Cardiac muscle cell (in vitro differentiated cells and primary cell): ENCODE measurements at regions not wholly inside any gene's neighbourhood (a gene's known extent, or its start where the extent isn't known, plus 50 kb on each side); places are given as distances from the start of the nearest gene placed in this dataset.
A peak's percentile ranks its signal among the peaks of the same experiment; 100 is the strongest.

Experiments used
- DNase-seq, 2 donors: peaks; one replicate each; pipeline versions ENCODE4 v3.0.0 to v3.0.0-alpha.2; 2010 to 2017; ENCODE audit warnings: low read depth in 1 of 2, low spot score in 1 of 2
- H3K27ac ChIP-seq: fragments of 200-600 bp; sonication (generic); 2 replicates; pipeline ENCODE4 v1.5.1; 2016
- H3K27me3 ChIP-seq: fragments of 200-600 bp; sonication (generic); 2 replicates; pipeline ENCODE4 v1.6.0; 2016; ENCODE audit warnings: control low read depth
- H3K36me3 ChIP-seq: fragments of 200-600 bp; sonication (generic); 2 replicates; pipeline ENCODE4 v1.5.1; 2016; ENCODE audit warnings: control low read depth
- H3K4me1 ChIP-seq: fragments of 200-600 bp; sonication (generic); 2 replicates; pipeline ENCODE4 v1.8.1; 2017; ENCODE audit warnings: low read depth, mild to moderate bottlenecking, mixed run types
- H3K4me3 ChIP-seq: fragments of 200-600 bp; sonication (generic); 2 replicates; pipeline ENCODE4 v1.5.1; 2016; ENCODE audit warnings: mild to moderate bottlenecking
- H3K9me3 ChIP-seq: fragments of 200-600 bp; sonication (generic); 2 replicates; pipeline ENCODE4 v1.5.1; 2017; ENCODE audit warnings: low read depth, mild to moderate bottlenecking, control low read depth
- TF ChIP-seq, protein P1 (sequence below): IDR thresholded peaks from 2 replicates; pipeline ENCODE4 v1.5.1; 2012; ENCODE audit warnings: low read depth, mild to moderate bottlenecking, low read length

DNA sequence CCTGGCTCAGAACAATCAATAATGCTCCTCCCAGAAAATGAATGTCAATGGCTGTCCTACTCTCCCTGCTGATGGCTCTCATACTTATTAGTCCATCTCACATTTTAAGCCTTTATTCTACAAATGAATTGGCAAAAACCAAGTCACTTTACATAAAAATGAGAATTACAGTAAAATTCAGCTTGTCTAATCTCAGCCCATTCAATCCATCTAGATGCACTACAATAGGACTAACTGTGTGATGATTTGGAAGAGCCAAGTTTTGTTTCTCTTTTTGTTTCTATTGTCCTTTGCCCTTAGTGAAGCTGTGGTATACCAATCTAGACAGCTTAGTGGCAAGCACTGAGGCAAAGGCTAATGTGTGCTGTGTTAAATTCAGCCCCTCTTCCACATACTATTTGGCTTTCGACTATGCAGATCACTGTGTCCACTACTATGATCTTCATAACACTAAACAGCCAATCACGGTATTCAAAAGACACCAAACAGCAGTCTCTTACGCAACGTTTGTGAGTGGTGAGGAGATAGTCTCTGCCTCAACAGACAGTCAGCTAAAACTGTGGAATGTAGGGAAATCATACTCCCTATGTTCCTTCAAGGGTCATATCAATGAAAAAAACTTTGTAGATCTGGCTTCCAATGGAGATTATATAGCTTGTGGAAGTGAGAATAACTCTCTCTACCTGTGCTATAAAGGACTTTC is 140.8 kb upstream of the ZNF462 start:
- H3K27ac ChIP-seq = no peak overlapping the region
- TF ChIP-seq, protein P1, sequence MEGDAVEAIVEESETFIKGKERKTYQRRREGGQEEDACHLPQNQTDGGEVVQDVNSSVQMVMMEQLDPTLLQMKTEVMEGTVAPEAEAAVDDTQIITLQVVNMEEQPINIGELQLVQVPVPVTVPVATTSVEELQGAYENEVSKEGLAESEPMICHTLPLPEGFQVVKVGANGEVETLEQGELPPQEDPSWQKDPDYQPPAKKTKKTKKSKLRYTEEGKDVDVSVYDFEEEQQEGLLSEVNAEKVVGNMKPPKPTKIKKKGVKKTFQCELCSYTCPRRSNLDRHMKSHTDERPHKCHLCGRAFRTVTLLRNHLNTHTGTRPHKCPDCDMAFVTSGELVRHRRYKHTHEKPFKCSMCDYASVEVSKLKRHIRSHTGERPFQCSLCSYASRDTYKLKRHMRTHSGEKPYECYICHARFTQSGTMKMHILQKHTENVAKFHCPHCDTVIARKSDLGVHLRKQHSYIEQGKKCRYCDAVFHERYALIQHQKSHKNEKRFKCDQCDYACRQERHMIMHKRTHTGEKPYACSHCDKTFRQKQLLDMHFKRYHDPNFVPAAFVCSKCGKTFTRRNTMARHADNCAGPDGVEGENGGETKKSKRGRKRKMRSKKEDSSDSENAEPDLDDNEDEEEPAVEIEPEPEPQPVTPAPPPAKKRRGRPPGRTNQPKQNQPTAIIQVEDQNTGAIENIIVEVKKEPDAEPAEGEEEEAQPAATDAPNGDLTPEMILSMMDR = no peak
- no peaks in the 10 kb centered on the region for H3K9me3 ChIP-seq
- H3K27me3 ChIP-seq = no peaks in the 10 kb centered on the region
- no peaks in the 10 kb centered on the region for H3K36me3 ChIP-seq
- peaks cover 10% of the 10 kb centered on the region for H3K4me1 ChIP-seq
- DNase-seq = peak in 1 of 2 donors; percentile 33
- H3K4me3 ChIP-seq = no peak overlapping the region

DNA sequence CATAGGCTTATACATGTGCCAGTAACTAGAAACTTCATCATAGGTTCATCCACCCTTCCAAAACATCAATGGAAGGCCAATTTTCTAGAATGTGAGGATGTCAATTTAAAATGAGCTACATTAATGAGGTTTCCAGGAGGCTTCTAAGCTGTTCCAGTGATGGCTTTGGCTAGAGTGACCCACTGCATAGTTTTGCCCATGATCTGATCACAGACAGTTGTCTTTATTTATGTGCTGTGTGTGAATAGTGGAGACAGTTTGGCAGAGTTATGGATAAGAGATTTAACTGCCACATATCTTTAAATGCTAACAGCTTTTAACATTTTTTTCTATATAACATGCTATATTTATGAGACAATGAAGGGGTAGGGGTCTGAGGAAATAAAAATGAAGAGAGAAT is 139.0 kb upstream of the ZNF462 start:
- H3K4me1 ChIP-seq = peaks cover 3% of the 10 kb centered on the region
- TF ChIP-seq, protein P1 = no peak
- no peaks in the 10 kb centered on the region for H3K27me3 ChIP-seq
- H3K9me3 ChIP-seq = no peaks in the 10 kb centered on the region
- H3K27ac ChIP-seq = no peak overlapping the region
- H3K36me3 ChIP-seq = no peaks in the 10 kb centered on the region
- H3K4me3 ChIP-seq = no peak overlapping the region
- no peak for DNase-seq

DNA sequence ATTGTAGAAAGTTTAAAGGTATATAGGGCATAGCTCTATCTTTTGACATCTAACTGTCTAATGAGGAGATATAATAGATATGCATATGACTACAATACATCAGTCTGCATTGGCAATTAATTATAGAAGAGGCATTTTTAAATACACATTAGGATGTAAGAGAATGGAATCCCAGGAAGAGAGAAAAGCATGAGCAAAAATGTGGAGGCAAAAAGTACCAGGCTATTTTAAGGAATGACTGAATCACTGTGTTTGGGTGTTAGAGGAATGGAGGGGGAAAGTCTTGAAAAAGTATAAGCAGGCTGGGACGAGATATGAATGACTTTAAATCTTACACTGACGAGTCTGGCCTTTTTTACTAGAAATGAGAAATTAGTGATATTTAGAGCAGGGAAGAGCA is 138.4 kb upstream of the ZNF462 start:
- H3K27ac ChIP-seq = no peak overlapping the region
- DNase-seq = no peak
- no peaks in the 10 kb centered on the region for H3K36me3 ChIP-seq
- TF ChIP-seq, protein P1 = no peak
- no peaks in the 10 kb centered on the region for H3K27me3 ChIP-seq
- no peak overlapping the region for H3K4me3 ChIP-seq
- peaks cover 4% of the 10 kb centered on the region for H3K4me1 ChIP-seq
- H3K9me3 ChIP-seq = no peaks in the 10 kb centered on the region

DNA sequence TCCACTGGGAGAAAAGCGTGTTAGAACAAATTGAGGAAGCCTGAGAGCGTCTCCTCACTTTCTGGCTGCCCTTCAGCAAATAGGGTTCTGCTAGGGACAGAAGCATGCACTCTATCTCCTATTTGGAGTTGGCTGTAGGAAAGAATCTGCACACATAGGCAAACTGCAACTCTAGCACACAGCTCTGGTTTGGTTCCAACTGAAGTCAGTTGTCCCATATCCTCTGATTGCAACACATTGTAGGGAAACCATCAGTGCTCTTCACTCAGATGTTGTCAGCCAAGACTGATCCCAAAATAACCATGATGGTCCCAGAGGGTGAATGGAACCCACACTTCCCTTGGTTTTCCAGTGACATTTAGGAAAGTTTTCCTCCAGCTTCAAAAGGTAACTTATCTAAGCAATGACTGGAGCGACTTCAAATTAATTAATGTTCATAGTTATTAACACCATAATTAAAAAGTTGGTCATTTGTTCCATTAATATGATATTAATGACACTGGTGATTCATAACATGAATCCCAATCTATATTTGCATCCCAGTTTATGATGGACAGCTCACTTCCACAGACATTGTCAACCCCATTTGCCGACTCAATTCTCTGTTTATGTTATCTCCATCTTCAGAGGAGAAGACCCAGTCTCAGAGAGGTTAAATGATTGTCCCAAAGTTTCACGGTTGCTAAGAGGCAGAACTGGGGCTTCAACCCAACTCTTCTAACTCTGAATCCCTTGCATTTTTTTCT is 136.7 kb upstream of the ZNF462 start:
- peak in 1 of 2 donors; percentile 34 for DNase-seq
- Histone ChIP-seq H3K4me3 (no peak overlapping the region), H3K27me3 (no peaks in the 10 kb centered on the region), H3K36me3 (no peaks in the 10 kb centered on the region), H3K4me1 (peaks cover 4% of the 10 kb centered on the region), H3K9me3 (no peaks in the 10 kb centered on the region), H3K27ac (no peak overlapping the region)
- TF ChIP-seq, protein P1 = no peak

DNA sequence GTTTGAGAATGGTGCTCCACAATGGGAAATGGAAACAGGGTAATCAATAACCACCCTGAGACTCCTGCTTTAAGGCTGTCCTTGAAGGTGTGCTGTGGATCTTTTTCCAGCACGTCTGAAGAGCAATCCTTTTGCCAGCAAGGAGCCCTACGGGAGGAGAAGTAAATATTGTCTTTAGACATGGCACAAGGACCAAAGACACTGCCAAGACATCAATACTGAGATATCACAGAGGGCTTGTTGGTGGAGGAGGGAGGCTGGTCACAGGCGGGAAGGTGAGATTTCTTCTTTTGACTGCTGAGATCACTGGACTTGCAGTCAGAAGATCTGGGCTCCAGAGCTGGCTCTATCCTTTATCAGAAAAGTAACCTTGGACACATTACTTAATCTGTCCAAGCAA is 135.0 kb upstream of the ZNF462 start:
- H3K27me3 ChIP-seq = no peaks in the 10 kb centered on the region
- DNase-seq = no peak
- TF ChIP-seq, protein P1 = no peak
- no peaks in the 10 kb centered on the region for H3K36me3 ChIP-seq
- peaks cover 4% of the 10 kb centered on the region for H3K4me1 ChIP-seq
- H3K27ac ChIP-seq = no peak overlapping the region
- H3K4me3 ChIP-seq = no peak overlapping the region
- H3K9me3 ChIP-seq = no peaks in the 10 kb centered on the region
